HL-60 (cell line): ENCODE measurements at regions not wholly inside any gene's neighbourhood (a gene's known extent, or its start where the extent isn't known, plus 50 kb on each side); places are given as distances from the start of the nearest gene placed in this dataset.

Source experiments
- DNase-seq, 2 experiments: peaks; one replicate each; pipeline ENCODE4 v3.0.0-alpha.2; 2010 to 2020; ENCODE audit warnings: low read depth in 1 of 2, low spot score in 1 of 2
- H3K27ac ChIP-seq: fragments of 250-450 bp; sonication (Bioruptor Pico); replicated peaks from 2 replicates; pipeline ENCODE4 v1.5.1; 2020; ENCODE audit warnings: mild to moderate bottlenecking, moderate library complexity
- H3K27me3 ChIP-seq: fragments of 250-450 bp; sonication (Bioruptor Pico); 2 replicates; pipeline ENCODE4 v1.5.1; 2021; ENCODE audit warnings: mild to moderate bottlenecking, moderate library complexity; ENCODE audit not compliant: insufficient read depth, poor library complexity, severe bottlenecking
- H3K4me3 ChIP-seq: replicated peaks from 2 replicates; pipeline ENCODE4 v1.5.1; 2011; ENCODE audit warnings: mild to moderate bottlenecking, control low read depth, low read length; ENCODE audit not compliant: insufficient read depth
- GABPA ChIP-seq: IDR thresholded peaks from 2 replicates; pipeline ENCODE4 v1.6.1; 2012; ENCODE audit warnings: low read depth
- POLR2AphosphoS5 ChIP-seq: IDR thresholded peaks from 2 replicates; pipeline ENCODE4 v1.6.1; 2012; ENCODE audit warnings: low read depth
- REST ChIP-seq: IDR thresholded peaks from 2 replicates; pipeline ENCODE4 v1.6.1; 2012; ENCODE audit warnings: low read depth; ENCODE audit not compliant: insufficient replicate concordance
- SPI1 ChIP-seq: IDR thresholded peaks from 2 replicates; pipeline ENCODE4 v1.6.1; 2012; ENCODE audit warnings: low read depth, mild to moderate bottlenecking, borderline replicate concordance
- TF ChIP-seq, protein P1 (sequence below): IDR thresholded peaks from one replicate; pipeline ENCODE4 v1.5.1; 2011; ENCODE audit warnings: low read length, control low read depth, inconsistent platforms; ENCODE audit not compliant: insufficient read depth

DNA sequence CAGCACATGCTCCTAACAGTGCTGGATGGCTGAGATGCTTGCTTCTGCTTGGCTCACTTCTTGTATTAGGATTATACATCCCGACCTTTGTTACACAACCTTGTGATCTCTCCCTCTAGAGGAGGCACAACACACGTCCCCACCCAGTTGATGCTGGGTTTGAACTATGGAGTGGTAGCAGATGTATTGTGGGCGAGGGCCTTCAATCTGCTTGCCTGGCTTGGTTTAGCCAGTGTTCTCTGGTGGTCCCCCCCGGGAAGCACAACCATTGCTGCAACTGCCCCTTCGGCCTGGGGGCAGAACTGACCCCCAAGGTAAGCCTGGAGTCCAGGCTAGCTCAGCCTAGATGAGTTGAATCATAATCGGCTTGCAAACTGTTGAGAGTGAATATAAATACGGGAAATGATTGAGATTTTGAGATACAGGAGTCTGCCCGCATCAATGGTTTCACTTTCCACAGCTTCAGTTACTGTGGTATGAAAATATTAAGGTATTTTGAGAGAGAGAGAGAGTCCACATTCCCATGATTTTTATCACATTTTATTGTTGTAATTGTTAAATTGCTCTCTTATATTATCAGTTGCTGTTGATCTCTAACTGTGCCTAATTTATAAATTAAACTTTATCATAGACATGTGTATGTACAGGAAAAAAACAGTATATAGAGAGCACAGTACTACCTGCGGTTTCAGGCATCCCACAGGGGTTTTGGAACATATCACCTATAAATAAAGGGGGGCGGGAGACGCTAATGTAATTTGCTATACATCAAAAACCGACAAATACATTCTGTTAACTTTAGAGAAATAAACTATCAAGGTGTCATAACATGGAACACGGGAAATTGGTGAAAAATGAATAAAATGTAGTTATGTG is 482.0 kb upstream of the B3GAT1 start:
- Histone ChIP-seq H3K4me3 (no peak overlapping the region), H3K27ac (no peak overlapping the region), H3K27me3 (no peaks in the 10 kb centered on the region)
- TF ChIP-seq REST (no peak), SPI1 (no peak), POLR2AphosphoS5 (no peak), GABPA (no peak)
- TF ChIP-seq, protein P1, sequence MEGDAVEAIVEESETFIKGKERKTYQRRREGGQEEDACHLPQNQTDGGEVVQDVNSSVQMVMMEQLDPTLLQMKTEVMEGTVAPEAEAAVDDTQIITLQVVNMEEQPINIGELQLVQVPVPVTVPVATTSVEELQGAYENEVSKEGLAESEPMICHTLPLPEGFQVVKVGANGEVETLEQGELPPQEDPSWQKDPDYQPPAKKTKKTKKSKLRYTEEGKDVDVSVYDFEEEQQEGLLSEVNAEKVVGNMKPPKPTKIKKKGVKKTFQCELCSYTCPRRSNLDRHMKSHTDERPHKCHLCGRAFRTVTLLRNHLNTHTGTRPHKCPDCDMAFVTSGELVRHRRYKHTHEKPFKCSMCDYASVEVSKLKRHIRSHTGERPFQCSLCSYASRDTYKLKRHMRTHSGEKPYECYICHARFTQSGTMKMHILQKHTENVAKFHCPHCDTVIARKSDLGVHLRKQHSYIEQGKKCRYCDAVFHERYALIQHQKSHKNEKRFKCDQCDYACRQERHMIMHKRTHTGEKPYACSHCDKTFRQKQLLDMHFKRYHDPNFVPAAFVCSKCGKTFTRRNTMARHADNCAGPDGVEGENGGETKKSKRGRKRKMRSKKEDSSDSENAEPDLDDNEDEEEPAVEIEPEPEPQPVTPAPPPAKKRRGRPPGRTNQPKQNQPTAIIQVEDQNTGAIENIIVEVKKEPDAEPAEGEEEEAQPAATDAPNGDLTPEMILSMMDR = no peak
- no peak for DNase-seq

GRCh38 chr11:134890446-134890845 is 478.4 kb upstream of the B3GAT1 start:
- H3K27me3 ChIP-seq = no peaks in the 10 kb centered on the region
- H3K4me3 ChIP-seq = no peak overlapping the region
- TF ChIP-seq, protein P1 = no peak
- TF ChIP-seq POLR2AphosphoS5 = no peak
- TF ChIP-seq REST = no peak
- no peak for TF ChIP-seq GABPA
- TF ChIP-seq SPI1 = no peak
- no peak overlapping the region for H3K27ac ChIP-seq
- no peak for DNase-seq

GRCh38 chr11:134889832-134890231 is 477.8 kb upstream of the B3GAT1 start:
- DNase-seq = no peak
- Histone ChIP-seq H3K4me3 (no peak overlapping the region), H3K27ac (no peak overlapping the region), H3K27me3 (no peaks in the 10 kb centered on the region)
- TF ChIP-seq, protein P1 = no peak
- TF ChIP-seq REST = no peak
- no peak for TF ChIP-seq GABPA
- no peak for TF ChIP-seq POLR2AphosphoS5
- no peak for TF ChIP-seq SPI1
